ENCODE measurements at regions not wholly inside any gene's neighbourhood (a gene's known extent, or its start where the extent isn't known, plus 50 kb on each side); places are given as distances from the start of the nearest gene placed in this dataset.

- in situ Hi-C loops (cut with HindIII; ENCODE audit: low sequenced_read_pairs): no loop called here
Observed at GRCh38 chr10:111338805-111339204, 262.0 kb downstream of the ADRA2A start.

- in situ Hi-C loops (cut with HindIII; ENCODE audit: low sequenced_read_pairs): no loop called here
Observed at GRCh38 chr10:111344804-111345203, 268.0 kb downstream of the ADRA2A start.

GRCh38 chr10:111347386-111348013, 270.7 kb downstream of the ADRA2A start:
- in situ Hi-C loops (cut with HindIII; ENCODE audit: low sequenced_read_pairs): no loop called here

- in situ Hi-C loops (cut with HindIII; ENCODE audit: low sequenced_read_pairs): no loop called here
Observed at GRCh38 chr10:111348076-111348475, 271.2 kb downstream of the ADRA2A start.

GRCh38 chr10:111354859-111355258, 278.0 kb downstream of the ADRA2A start:
- in situ Hi-C loops (cut with HindIII; ENCODE audit: low sequenced_read_pairs): no loop called here

GRCh38 chr10:111356571-111356970, 279.7 kb downstream of the ADRA2A start:
- in situ Hi-C loops (cut with HindIII; ENCODE audit: low sequenced_read_pairs): no loop called here

GRCh38 chr10:111357859-111358258, 281.0 kb downstream of the ADRA2A start:
- in situ Hi-C loops (cut with HindIII; ENCODE audit: low sequenced_read_pairs): no loop called here

- in situ Hi-C loops (cut with HindIII; ENCODE audit: low sequenced_read_pairs): no loop called here
Observed at GRCh38 chr10:111360260-111360925, 283.6 kb downstream of the ADRA2A start.

GRCh38 chr10:111367531-111367930, 290.7 kb downstream of the ADRA2A start:
- in situ Hi-C loops (cut with HindIII; ENCODE audit: low sequenced_read_pairs): no loop called here

GRCh38 chr10:111370101-111370500, 293.3 kb downstream of the ADRA2A start:
- in situ Hi-C loops (cut with HindIII; ENCODE audit: low sequenced_read_pairs): no loop called here

GRCh38 chr10:111373696-111374095, 296.9 kb downstream of the ADRA2A start:
- in situ Hi-C loops (cut with HindIII; ENCODE audit: low sequenced_read_pairs): no loop called here

GRCh38 chr10:111379534-111380187, 302.8 kb downstream of the ADRA2A start:
- in situ Hi-C loops (cut with HindIII; ENCODE audit: low sequenced_read_pairs): no loop called here

GRCh38 chr10:111384556-111384955, 307.7 kb downstream of the ADRA2A start:
- in situ Hi-C loops (cut with HindIII; ENCODE audit: low sequenced_read_pairs): no loop called here

GRCh38 chr10:111390813-111391563, 314.2 kb downstream of the ADRA2A start:
- in situ Hi-C loops (cut with HindIII; ENCODE audit: low sequenced_read_pairs): no loop called here

GRCh38 chr10:111392159-111392558, 315.3 kb downstream of the ADRA2A start:
- in situ Hi-C loops (cut with HindIII; ENCODE audit: low sequenced_read_pairs): no loop called here

GRCh38 chr10:111392910-111393309, 316.1 kb downstream of the ADRA2A start:
- in situ Hi-C loops (cut with HindIII; ENCODE audit: low sequenced_read_pairs): no loop called here

- in situ Hi-C loops (cut with HindIII; ENCODE audit: low sequenced_read_pairs): no loop called here
Observed at GRCh38 chr10:111410740-111411139, 333.9 kb downstream of the ADRA2A start.

GRCh38 chr10:111425459-111425858, 348.6 kb downstream of the ADRA2A start:
- in situ Hi-C loops (cut with HindIII; ENCODE audit: low sequenced_read_pairs): no loop called here

GRCh38 chr10:111429288-111430028, 352.6 kb downstream of the ADRA2A start:
- in situ Hi-C loops (cut with HindIII; ENCODE audit: low sequenced_read_pairs): no loop called here

- in situ Hi-C loops (cut with HindIII; ENCODE audit: low sequenced_read_pairs): no loop called here
Observed at GRCh38 chr10:111430070-111430469, 353.2 kb downstream of the ADRA2A start.

- in situ Hi-C loops (cut with HindIII; ENCODE audit: low sequenced_read_pairs): no loop called here
Observed at GRCh38 chr10:111432588-111432987, 355.8 kb downstream of the ADRA2A start.

Measured in DLD1 (cell line).